Fibroblast of pulmonary artery (primary cell): ENCODE measurements at regions not wholly inside any gene's neighbourhood (a gene's known extent, or its start where the extent isn't known, plus 50 kb on each side); places are given as distances from the start of the nearest gene placed in this dataset.

Source experiments
- DNase-seq: peaks from one replicate; pipeline ENCODE4 v3.0.0-alpha.2; 2010; ENCODE audit warnings: low read depth
- H3K4me3 ChIP-seq: replicated peaks from 2 replicates; pipeline ENCODE4 v1.5.1; 2011; ENCODE audit warnings: low read depth, mild to moderate bottlenecking, control low read depth, low read length, moderate library complexity
- CTCF ChIP-seq: IDR thresholded peaks from 2 replicates; pipeline ENCODE4 v1.5.1; 2011; ENCODE audit warnings: mild to moderate bottlenecking, control low read depth, low read length, inconsistent platforms; ENCODE audit errors: missing control alignments

GRCh38 chr1:171422511-171422910 lies 62.8 kb upstream of the PRRC2C start:
- no peak for TF ChIP-seq CTCF
- no peak overlapping the region for H3K4me3 ChIP-seq
- DNase-seq: peak; percentile 29

- DNase-seq: no peak
- no peak overlapping the region for H3K4me3 ChIP-seq
- TF ChIP-seq CTCF: no peak
Observed at GRCh38 chr1:171424494-171424893, 60.8 kb upstream of the PRRC2C start.

GRCh38 chr1:171426645-171427044 lies 58.7 kb upstream of the PRRC2C start:
- no peak for DNase-seq
- no peak for TF ChIP-seq CTCF
- no peak overlapping the region for H3K4me3 ChIP-seq

GRCh38 chr1:171427852-171428471 lies 57.4 kb upstream of the PRRC2C start:
- H3K4me3 ChIP-seq: no peak overlapping the region
- no peak for TF ChIP-seq CTCF
- no peak for DNase-seq

DNA sequence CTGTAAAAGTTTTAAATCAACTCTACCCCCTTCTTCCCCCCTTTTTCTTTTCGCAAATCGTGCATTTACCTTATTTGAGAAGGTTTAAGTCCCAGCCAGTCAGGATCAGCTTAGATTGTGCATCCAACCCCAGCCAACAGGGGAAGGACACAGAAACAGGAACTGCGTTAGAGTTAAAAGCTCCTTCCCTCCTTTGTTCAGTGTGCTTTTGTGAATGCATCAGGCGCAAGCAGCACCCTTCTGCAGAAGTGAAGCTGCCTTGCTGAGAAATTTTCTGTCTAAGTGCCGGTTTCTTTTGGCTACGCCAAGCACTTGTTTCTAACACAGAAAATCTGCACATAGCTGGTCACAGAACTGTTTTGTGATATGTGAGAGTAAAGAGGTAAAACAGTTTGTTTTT lies 56.2 kb upstream of the PRRC2C start:
- TF ChIP-seq CTCF: no peak
- H3K4me3 ChIP-seq: no peak overlapping the region
- no peak for DNase-seq

- H3K4me3 ChIP-seq: no peak overlapping the region
- TF ChIP-seq CTCF: no peak
- DNase-seq: no peak
Observed at GRCh38 chr1:171431994-171432393, 53.3 kb upstream of the PRRC2C start.

DNA sequence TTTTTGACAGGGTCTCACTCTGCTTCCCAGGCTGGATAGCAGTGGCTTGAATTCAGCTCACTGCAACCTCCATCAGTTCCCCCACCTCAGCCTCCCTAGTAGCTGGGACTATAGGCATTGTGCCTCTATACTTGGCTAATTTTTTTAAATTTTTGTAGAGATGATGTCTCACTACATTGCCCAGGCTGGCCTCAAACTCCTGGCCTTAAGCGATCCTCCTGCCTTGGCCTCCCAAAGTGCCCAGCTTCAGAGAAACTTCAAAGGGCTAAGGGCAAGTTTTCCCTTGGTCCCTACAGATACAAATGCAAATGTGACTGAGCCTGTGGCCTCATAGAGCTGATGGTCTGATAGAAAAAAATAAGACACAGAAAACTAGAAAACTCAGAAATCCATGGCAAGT lies 52.9 kb upstream of the PRRC2C start:
- DNase-seq: no peak
- H3K4me3 ChIP-seq: no peak overlapping the region
- no peak for TF ChIP-seq CTCF
